Loucy (cell line): ENCODE measurements at regions not wholly inside any gene's neighbourhood (a gene's known extent, or its start where the extent isn't known, plus 50 kb on each side); places are given as distances from the start of the nearest gene placed in this dataset.

ENCODE experiments used
- H2AFZ ChIP-seq: fragments of 200-600 bp; sonication (generic); 2 replicates; pipeline ENCODE4 v1.6.0; 2016; ENCODE audit warnings: antibody characterized with exemption, mild to moderate bottlenecking, low read length, moderate library complexity
- H3F3A ChIP-seq: fragments of 200-600 bp; 2 replicates; pipeline ENCODE4 v1.6.0; 2016; ENCODE audit warnings: antibody characterized with exemption, low read depth, mild to moderate bottlenecking
- H3K27me3 ChIP-seq: fragments of 200-600 bp; sonication (generic); 2 replicates; pipeline ENCODE4 v1.6.1; 2014; ENCODE audit warnings: low read length, mild to moderate bottlenecking; ENCODE audit not compliant: insufficient read depth, poor library complexity, severe bottlenecking
- H3K36me3 ChIP-seq: fragments of 200-600 bp; sonication (generic); 2 replicates; pipeline ENCODE4 v1.6.1; 2016; ENCODE audit warnings: low read length; ENCODE audit not compliant: insufficient read depth
- H3K4me1 ChIP-seq: fragments of 200-600 bp; sonication (generic); 2 replicates; pipeline ENCODE4 v1.5.1; 2014; ENCODE audit warnings: low read length, mild to moderate bottlenecking; ENCODE audit not compliant: insufficient read depth, poor library complexity, severe bottlenecking
- H3K4me2 ChIP-seq: fragments of 200-600 bp; sonication (generic); 2 replicates; pipeline ENCODE4 v1.6.0; 2014; ENCODE audit warnings: antibody characterized with exemption, low read length, low read depth, mild to moderate bottlenecking; ENCODE audit not compliant: poor library complexity, severe bottlenecking
- H3K4me3 ChIP-seq: fragments of 200-600 bp; sonication (generic); 2 replicates; pipeline ENCODE4 v1.5.1; 2014; ENCODE audit warnings: low read length, mild to moderate bottlenecking, mixed read lengths; ENCODE audit not compliant: poor library complexity, severe bottlenecking
- H3K79me2 ChIP-seq: fragments of 200-600 bp; sonication (generic); 2 replicates; pipeline ENCODE4 v1.6.1; 2014; ENCODE audit warnings: low read length; ENCODE audit not compliant: insufficient read depth
- H3K9ac ChIP-seq: fragments of 200-600 bp; sonication (generic); 2 replicates; pipeline ENCODE4 v1.6.0; 2014; ENCODE audit warnings: mild to moderate bottlenecking, low read depth, low read length, moderate library complexity; ENCODE audit not compliant: poor library complexity, severe bottlenecking
- H3K9me2 ChIP-seq: fragments of 200-600 bp; sonication (generic); replicated peaks from 2 replicates; pipeline ENCODE4 v1.6.1; 2016; ENCODE audit warnings: low read depth, low read length, mixed read lengths
- H3K9me3 ChIP-seq: fragments of 200-600 bp; sonication (generic); 2 replicates; pipeline ENCODE4 v1.6.1; 2014; ENCODE audit warnings: mild to moderate bottlenecking, antibody characterized with exemption, low read length, low read depth; ENCODE audit not compliant: insufficient read depth
- H4K20me1 ChIP-seq: fragments of 200-600 bp; sonication (generic); 2 replicates; pipeline ENCODE4 v1.6.0; 2014; ENCODE audit warnings: antibody characterized with exemption, low read length, mild to moderate bottlenecking; ENCODE audit not compliant: insufficient read depth, poor library complexity, severe bottlenecking
- CTCF ChIP-seq: fragments of 200-600 bp; sonication (generic); conservative IDR thresholded peaks from 2 replicates; pipeline ENCODE4 v1.5.1; 2014; ENCODE audit warnings: mild to moderate bottlenecking, antibody characterized with exemption, low read length
- EZH2phosphoT487 ChIP-seq: fragments of 200-600 bp; IDR thresholded peaks from 2 replicates; pipeline ENCODE4 v1.6.1; 2018; ENCODE audit warnings: antibody characterized with exemption, mild to moderate bottlenecking, moderate library complexity, borderline replicate concordance

DNA sequence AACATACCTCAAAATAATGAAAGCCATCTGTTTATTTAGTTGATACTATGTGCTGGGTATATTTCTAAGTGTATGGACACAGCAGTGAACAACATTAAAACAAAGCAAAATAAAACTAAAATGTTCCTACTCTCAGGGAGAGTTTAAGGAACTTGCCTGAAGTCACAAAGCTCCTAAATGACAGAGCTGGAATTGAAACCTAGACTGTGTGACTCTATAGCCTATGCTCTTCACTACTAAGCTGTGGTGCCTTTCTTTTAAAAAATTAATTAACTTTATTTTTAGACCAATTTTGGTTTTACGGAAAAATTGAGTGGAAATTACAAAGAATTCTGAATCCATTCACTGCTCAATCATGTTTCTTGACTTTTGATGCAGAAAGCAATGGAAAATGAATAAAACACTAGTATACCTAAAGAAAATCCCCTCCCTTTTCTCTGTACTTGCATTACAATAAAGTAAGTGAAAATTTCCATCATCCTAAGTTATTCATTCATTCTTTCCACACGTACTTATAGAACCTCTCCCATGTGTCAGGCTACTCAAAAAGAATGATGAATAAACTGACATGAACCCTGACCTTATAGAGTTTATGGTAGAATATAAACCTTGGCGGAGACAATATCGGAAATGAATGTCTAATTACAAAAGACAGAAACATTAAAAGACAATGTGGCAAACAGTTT, 189.8 kb upstream of the RBMS3 start:
- H3K9me2 ChIP-seq, result no peaks in the 10 kb centered on the region
- H3K4me2 ChIP-seq, result no peak overlapping the region
- H3K27me3 ChIP-seq, result no peaks in the 10 kb centered on the region
- no peaks in the 10 kb centered on the region for H3F3A ChIP-seq
- no peaks in the 10 kb centered on the region for H3K79me2 ChIP-seq
- no peak for TF ChIP-seq EZH2phosphoT487
- TF ChIP-seq CTCF, result no peak
- H2AFZ ChIP-seq, result no peak overlapping the region
- H3K9ac ChIP-seq, result no peak overlapping the region
- H3K4me3 ChIP-seq, result no peak overlapping the region
- H3K4me1 ChIP-seq, result no peaks in the 10 kb centered on the region
- H4K20me1 ChIP-seq, result no peaks in the 10 kb centered on the region
- H3K36me3 ChIP-seq, result no peaks in the 10 kb centered on the region
- H3K9me3 ChIP-seq, result no peaks in the 10 kb centered on the region

DNA sequence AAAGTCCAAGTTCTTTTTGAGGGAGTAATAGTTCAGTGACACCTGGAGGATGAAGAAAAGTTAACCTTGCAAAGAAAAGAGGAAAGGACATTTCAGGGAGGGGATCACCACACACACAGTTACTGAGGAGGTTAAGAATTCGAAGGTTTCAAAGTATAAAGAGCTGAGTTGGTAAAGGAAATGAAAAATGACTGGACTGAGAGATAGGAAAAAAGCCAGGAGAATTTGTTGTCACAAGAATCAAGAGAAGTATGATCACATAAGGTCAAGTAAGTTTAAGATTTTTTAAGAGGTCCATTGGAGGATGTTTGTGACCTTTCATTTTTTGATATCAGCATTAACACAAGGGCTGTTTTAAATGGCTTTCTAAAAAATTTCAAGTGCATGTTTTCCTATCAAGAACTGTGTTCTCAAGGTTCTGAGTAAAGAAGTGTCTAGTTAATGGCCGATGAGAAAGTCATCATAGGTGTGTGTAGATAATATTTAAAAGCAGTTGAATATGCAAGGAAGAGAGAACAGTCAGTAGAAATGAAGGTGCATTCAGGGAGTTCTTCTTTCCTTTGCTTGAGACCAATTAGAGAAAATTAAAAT, 189.2 kb upstream of the RBMS3 start:
- TF ChIP-seq EZH2phosphoT487, result no peak
- no peak for TF ChIP-seq CTCF

DNA sequence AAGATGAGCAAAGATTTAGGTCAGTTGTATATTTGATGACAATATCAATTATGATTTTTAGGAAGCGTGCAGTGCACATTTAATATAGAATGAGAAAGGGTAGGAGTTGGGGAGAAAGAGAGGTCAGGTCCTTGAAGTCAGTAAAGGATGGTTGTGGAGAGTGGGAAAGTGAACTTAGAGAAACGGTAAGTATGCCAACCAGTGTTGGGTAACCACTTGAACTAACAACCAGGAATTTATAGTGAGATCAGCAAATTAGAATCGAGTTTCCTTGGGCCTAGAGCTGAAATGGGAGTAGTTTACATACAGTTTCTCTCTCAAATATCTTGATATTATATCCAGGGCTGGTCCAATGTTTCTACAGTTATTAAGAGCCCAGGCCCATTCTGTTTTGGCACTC, 188.5 kb upstream of the RBMS3 start:
- TF ChIP-seq CTCF, result no peak
- TF ChIP-seq EZH2phosphoT487, result no peak
- H3K36me3 ChIP-seq, result no peaks in the 10 kb centered on the region
- H3K79me2 ChIP-seq, result no peaks in the 10 kb centered on the region
- H3F3A ChIP-seq, result no peaks in the 10 kb centered on the region
- H2AFZ ChIP-seq, result no peak overlapping the region
- H4K20me1 ChIP-seq, result no peaks in the 10 kb centered on the region
- no peak overlapping the region for H3K9ac ChIP-seq
- H3K27me3 ChIP-seq, result no peaks in the 10 kb centered on the region
- no peak overlapping the region for H3K4me2 ChIP-seq
- H3K4me1 ChIP-seq, result no peaks in the 10 kb centered on the region
- no peaks in the 10 kb centered on the region for H3K9me3 ChIP-seq
- H3K9me2 ChIP-seq, result no peaks in the 10 kb centered on the region
- H3K4me3 ChIP-seq, result no peak overlapping the region

More for the DNA sequence above, 189.2 kb upstream of the RBMS3 start:
- no peaks in the 10 kb centered on the region for H3K36me3 ChIP-seq
- no peak overlapping the region for H2AFZ ChIP-seq
- H3K9me2 ChIP-seq, result no peaks in the 10 kb centered on the region
- no peaks in the 10 kb centered on the region for H3K27me3 ChIP-seq
- no peaks in the 10 kb centered on the region for H3K79me2 ChIP-seq
- no peak overlapping the region for H3K4me3 ChIP-seq
- no peaks in the 10 kb centered on the region for H4K20me1 ChIP-seq
- no peak overlapping the region for H3K4me2 ChIP-seq
- H3F3A ChIP-seq, result no peaks in the 10 kb centered on the region
- H3K9me3 ChIP-seq, result no peaks in the 10 kb centered on the region
- no peak overlapping the region for H3K9ac ChIP-seq
- H3K4me1 ChIP-seq, result no peaks in the 10 kb centered on the region
